Effector memory CD8-positive, alpha-beta T cell (primary cell): ENCODE measurements at regions not wholly inside any gene's neighbourhood (a gene's known extent, or its start where the extent isn't known, plus 50 kb on each side); places are given as distances from the start of the nearest gene placed in this dataset.
"Not testable (repeated sequence)": the region's sequence is repeated elsewhere in the genome, so short reads cannot be mapped to it uniquely, and the experiment has no call there.

ENCODE experiments used
- ATAC-seq: fragments of 150-1000 bp; cut with Tn5 transposase; replicated peaks from 2 replicates; pipeline ENCODE4 v1.10.0; 2021; ENCODE audit warnings: mild to moderate bottlenecking, moderate library complexity
- DNase-seq, 3 experiments: peaks; one replicate each; pipeline ENCODE4 v3.0.0; 2021
- H3K27ac Mint-ChIP-seq, 2 donors: one replicate each; pipeline ENCODE4 v1.8.0; 2022; ENCODE audit warnings: mild to moderate bottlenecking in 2 of 2, mixed read lengths in 2 of 2, moderate library complexity in 2 of 2
- H3K27me3 Mint-ChIP-seq, 2 donors: one replicate each; pipeline ENCODE4 v1.8.0; 2022; ENCODE audit warnings: mixed read lengths in 2 of 2
- H3K36me3 Mint-ChIP-seq: one replicate; pipeline ENCODE4 v1.8.0; 2022; ENCODE audit warnings: mild to moderate bottlenecking, moderate library complexity, mixed read lengths; ENCODE audit not compliant: insufficient read depth
- H3K4me1 Mint-ChIP-seq, 2 donors: one replicate each; pipeline ENCODE4 v1.8.0; 2022; ENCODE audit warnings: low read depth in 2 of 2, mixed read lengths in 2 of 2
- H3K4me3 Mint-ChIP-seq, 2 donors: one replicate each; pipeline ENCODE4 v1.8.0; 2022; ENCODE audit warnings: mild to moderate bottlenecking in 2 of 2, mixed read lengths in 2 of 2, moderate library complexity in 2 of 2
- H3K9me3 Mint-ChIP-seq, 2 donors: one replicate each; pipeline ENCODE4 v1.8.0; 2022; ENCODE audit warnings: mixed read lengths in 2 of 2

- no peaks in the 10 kb centered on the region for H3K9me3 Mint-ChIP-seq
- DNase-seq: no peak
- no peak overlapping the region for H3K27ac Mint-ChIP-seq
- H3K36me3 Mint-ChIP-seq: no peaks in the 10 kb centered on the region
- no peak overlapping the region for H3K4me3 Mint-ChIP-seq
- H3K4me1 Mint-ChIP-seq: no peaks in the 10 kb centered on the region
- no peak for ATAC-seq
- H3K27me3 Mint-ChIP-seq: peaks cover 6 to 20% of the 10 kb centered on the region in 2 donors
These were observed 328.0 kb upstream of the HS6ST1 start for GRCh38 chr2:128646691-128647090.

GRCh38 chr2:128651000-128651399 is 332.3 kb upstream of the HS6ST1 start:
- Mint-ChIP-seq H3K36me3 (no peaks in the 10 kb centered on the region), H3K27ac (no peak overlapping the region), H3K27me3 (peaks cover 13 to 26% of the 10 kb centered on the region in 2 donors), H3K9me3 (no peaks in the 10 kb centered on the region), H3K4me3 (no peak overlapping the region), H3K4me1 (no peaks in the 10 kb centered on the region)
- DNase-seq: no peak
- no peak for ATAC-seq

DNA sequence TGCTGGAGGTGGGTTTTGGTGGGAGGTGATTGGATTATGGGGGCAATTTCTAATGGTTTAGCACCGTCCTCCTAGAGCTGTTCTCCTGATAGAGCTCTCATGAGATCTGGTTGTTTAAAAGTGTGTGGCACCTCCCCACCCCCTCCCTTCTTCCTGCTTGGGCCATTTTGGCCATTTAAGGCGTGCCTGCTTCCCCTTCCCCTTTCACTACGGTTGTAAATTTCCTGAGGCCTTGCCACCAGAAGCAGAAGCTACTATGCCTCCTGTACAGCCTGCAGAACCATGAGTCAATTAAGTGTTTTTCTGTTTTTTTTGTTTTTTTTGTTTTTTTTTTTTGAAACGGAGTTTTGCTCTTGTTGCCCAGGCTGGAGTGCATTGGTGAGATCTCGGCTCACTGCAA is 335.7 kb upstream of the HS6ST1 start:
- Mint-ChIP-seq H3K4me3 (no peak overlapping the region), H3K27me3 (peaks cover 23 to 42% of the 10 kb centered on the region in 2 donors), H3K9me3 (no peaks in the 10 kb centered on the region), H3K36me3 (no peaks in the 10 kb centered on the region), H3K4me1 (no peaks in the 10 kb centered on the region), H3K27ac (peak overlapping the region in 1 of 2 donors; percentile 39)
- ATAC-seq (peak; percentile 33), DNase-seq (no peak)

DNA sequence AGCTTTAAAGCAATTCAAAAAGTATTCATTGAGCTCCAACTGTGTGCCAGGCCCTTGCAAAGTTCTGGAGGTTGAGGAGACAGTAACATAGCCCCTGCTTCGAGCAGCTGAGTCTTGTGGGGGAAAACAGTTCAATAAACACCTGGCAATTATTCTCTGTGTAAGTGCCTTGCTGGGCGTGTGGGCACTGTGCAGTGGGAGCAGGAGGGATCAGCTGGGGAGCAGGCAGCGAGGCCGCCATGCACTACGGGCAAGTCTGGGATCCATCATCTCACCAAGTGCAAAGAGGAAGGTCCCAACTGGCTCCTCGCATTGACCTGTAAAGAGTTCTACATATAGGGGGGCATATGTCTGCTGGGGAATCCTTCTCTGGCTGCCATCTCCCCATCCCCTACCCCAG is 342.2 kb upstream of the HS6ST1 start:
- H3K9me3 Mint-ChIP-seq: no peaks in the 10 kb centered on the region
- peaks cover 47 to 76% of the 10 kb centered on the region in 2 donors for H3K27me3 Mint-ChIP-seq
- no peak for DNase-seq
- no peaks in the 10 kb centered on the region for H3K4me1 Mint-ChIP-seq
- no peak overlapping the region for H3K27ac Mint-ChIP-seq
- H3K4me3 Mint-ChIP-seq: no peak overlapping the region
- no peaks in the 10 kb centered on the region for H3K36me3 Mint-ChIP-seq
- no peak for ATAC-seq

DNA sequence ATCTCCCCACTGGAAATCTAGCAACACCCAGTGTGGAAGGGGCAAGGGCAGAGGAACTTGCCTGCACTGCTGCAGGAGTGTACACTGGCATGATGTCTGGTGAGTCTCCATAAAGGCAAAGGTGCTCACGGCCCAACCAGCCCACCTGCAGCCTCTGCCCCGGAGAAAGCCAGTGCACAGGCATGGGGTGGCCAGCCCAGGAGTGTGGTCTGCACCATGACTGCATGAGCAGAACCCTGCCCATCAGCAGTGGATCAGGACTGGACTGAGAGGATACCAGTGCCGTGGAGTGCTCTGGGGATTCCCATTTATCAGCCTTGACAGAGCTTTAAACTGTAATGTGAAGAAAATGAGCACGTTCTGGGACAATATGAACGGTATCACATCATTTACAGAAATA is 342.6 kb upstream of the HS6ST1 start:
- Mint-ChIP-seq H3K4me3 (no peak overlapping the region), H3K9me3 (no peaks in the 10 kb centered on the region), H3K27me3 (peaks cover 52 to 81% of the 10 kb centered on the region in 2 donors), H3K4me1 (no peaks in the 10 kb centered on the region), H3K36me3 (no peaks in the 10 kb centered on the region), H3K27ac (no peak overlapping the region)
- no peak for ATAC-seq
- DNase-seq: no peak

DNA sequence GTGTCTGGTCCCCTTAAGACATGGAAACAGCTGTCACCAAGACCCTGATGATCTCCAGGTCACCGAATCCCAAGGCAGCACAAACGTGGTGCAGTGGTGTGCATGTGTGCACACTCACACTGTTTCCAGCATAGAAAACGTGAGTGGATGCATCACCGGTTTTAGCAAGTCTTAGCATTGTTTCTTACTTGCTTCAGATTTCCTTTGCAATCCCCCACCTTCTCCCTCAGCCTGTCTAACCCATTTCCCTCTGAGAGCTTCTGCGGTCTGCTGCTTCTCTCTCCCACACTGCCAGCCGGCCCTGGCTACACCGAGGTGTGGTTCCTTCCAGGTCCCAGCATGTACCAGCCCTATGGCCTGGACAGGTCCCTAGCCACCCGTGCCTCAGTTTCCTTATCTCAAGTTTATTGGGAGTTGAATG is 343.4 kb upstream of the HS6ST1 start:
- H3K36me3 Mint-ChIP-seq: no peaks in the 10 kb centered on the region
- H3K27me3 Mint-ChIP-seq: peaks cover 58 to 87% of the 10 kb centered on the region in 2 donors
- H3K4me1 Mint-ChIP-seq: no peaks in the 10 kb centered on the region
- ATAC-seq (no peak), DNase-seq (no peak)
- H3K27ac Mint-ChIP-seq: no peak overlapping the region
- H3K4me3 Mint-ChIP-seq: no peak overlapping the region
- no peaks in the 10 kb centered on the region for H3K9me3 Mint-ChIP-seq

- DNase-seq (no peak), ATAC-seq (no peak)
- H3K27ac Mint-ChIP-seq: no peak overlapping the region
- H3K9me3 Mint-ChIP-seq: no peaks in the 10 kb centered on the region
- peaks cover 57 to 86% of the 10 kb centered on the region in 2 donors for H3K27me3 Mint-ChIP-seq
- no peaks in the 10 kb centered on the region for H3K4me1 Mint-ChIP-seq
- no peaks in the 10 kb centered on the region for H3K36me3 Mint-ChIP-seq
- H3K4me3 Mint-ChIP-seq: no peak overlapping the region
These were observed 344.8 kb upstream of the HS6ST1 start for GRCh38 chr2:128663371-128664050.

DNA sequence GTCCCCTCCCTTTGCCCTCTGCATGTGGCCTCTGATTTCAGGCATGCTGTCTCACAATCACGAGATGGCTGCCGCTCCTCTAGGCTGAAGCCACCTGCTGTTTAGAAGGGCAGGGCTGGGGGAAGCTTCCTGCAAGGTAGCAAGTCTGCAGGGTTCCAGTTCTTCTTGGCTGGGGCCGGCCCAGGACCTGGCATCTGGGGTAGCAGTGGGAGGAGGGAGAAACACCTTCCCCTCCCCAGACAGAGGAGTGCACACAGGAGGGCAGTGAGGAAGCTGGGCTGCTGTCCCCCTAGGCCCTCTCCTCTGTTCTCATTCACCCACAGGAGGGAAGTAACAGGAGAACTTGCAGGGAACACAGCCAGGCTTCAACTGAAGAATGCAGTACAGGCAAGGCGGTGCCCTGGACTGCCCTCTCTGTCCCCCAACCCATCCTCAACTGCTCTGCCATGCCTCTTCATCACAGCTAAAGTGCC is 345.9 kb upstream of the HS6ST1 start:
- Mint-ChIP-seq H3K27ac (no peak overlapping the region), H3K4me3 (no peak overlapping the region), H3K27me3 (peaks cover 57 to 76% of the 10 kb centered on the region in 2 donors), H3K9me3 (no peaks in the 10 kb centered on the region), H3K36me3 (no peaks in the 10 kb centered on the region), H3K4me1 (no peaks in the 10 kb centered on the region)
- no peak for DNase-seq
- ATAC-seq: no peak

DNA sequence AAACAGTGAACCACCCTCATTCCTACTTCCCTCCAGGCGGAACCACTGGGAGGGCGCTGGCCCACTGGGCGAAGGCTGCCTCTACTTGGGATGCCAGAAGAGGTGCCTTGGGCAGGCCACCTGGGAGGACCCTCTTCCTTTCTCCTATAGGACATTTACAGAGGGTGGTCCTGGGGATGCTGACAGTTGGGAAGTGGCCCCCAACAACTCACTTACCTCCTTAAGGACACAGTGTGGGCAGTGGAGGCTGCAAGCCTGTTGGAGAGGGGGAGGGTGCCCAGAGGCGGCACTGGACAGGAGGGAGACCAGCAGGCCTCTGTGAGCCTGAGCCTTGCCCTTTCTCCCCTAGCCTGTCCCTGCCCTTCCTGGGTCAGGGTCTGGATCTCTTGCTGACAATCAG is 346.4 kb upstream of the HS6ST1 start:
- no peaks in the 10 kb centered on the region for H3K4me1 Mint-ChIP-seq
- no peaks in the 10 kb centered on the region for H3K9me3 Mint-ChIP-seq
- H3K27ac Mint-ChIP-seq: no peak overlapping the region
- H3K4me3 Mint-ChIP-seq: no peak overlapping the region
- ATAC-seq: no peak
- DNase-seq: no peak
- H3K36me3 Mint-ChIP-seq: no peaks in the 10 kb centered on the region
- peaks cover 51 to 70% of the 10 kb centered on the region in 2 donors for H3K27me3 Mint-ChIP-seq

GRCh38 chr2:128666596-128666995 is 347.9 kb upstream of the HS6ST1 start:
- Mint-ChIP-seq H3K27me3 (peaks cover 37 to 55% of the 10 kb centered on the region in 2 donors), H3K4me3 (no peak overlapping the region), H3K9me3 (no peaks in the 10 kb centered on the region), H3K36me3 (no peaks in the 10 kb centered on the region), H3K4me1 (no peaks in the 10 kb centered on the region), H3K27ac (no peak overlapping the region)
- no peak for DNase-seq
- ATAC-seq: no peak

GRCh38 chr2:128667391-128667790 is 348.7 kb upstream of the HS6ST1 start:
- ATAC-seq: no peak
- Mint-ChIP-seq H3K36me3 (no peaks in the 10 kb centered on the region), H3K27me3 (peaks cover 37 to 47% of the 10 kb centered on the region in 2 donors), H3K9me3 (no peaks in the 10 kb centered on the region), H3K4me1 (no peaks in the 10 kb centered on the region), H3K4me3 (no peak overlapping the region), H3K27ac (no peak overlapping the region)
- DNase-seq: no peak

DNA sequence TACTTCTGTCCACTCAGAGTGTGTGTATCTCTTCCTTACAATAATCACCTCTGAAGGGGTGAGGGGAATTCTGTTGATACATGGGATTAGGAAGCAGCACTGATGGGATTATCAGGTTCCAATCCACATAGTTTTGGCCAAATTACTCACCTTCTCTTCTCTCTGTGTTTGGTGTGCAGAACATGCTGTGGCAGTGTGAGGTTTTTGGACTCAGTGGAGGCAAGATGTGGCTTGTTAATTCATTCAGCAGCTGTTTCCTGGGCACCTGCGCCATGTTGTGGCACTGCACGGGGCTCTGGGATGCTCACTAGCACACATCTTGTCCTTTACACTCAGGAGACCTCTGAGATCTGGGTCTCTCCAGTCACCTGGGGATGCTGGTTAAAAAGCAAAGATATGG is 350.3 kb upstream of the HS6ST1 start:
- Mint-ChIP-seq H3K27ac (no peak overlapping the region), H3K27me3 (peaks cover 28 to 35% of the 10 kb centered on the region in 2 donors), H3K4me1 (no peaks in the 10 kb centered on the region), H3K9me3 (no peaks in the 10 kb centered on the region), H3K4me3 (no peak overlapping the region), H3K36me3 (no peaks in the 10 kb centered on the region)
- DNase-seq: no peak
- no peak for ATAC-seq

- H3K27ac Mint-ChIP-seq: no peak overlapping the region
- no peaks in the 10 kb centered on the region for H3K9me3 Mint-ChIP-seq
- ATAC-seq (no peak), DNase-seq (no peak)
- H3K36me3 Mint-ChIP-seq: no peaks in the 10 kb centered on the region
- H3K4me1 Mint-ChIP-seq: no peaks in the 10 kb centered on the region
- peaks cover 22 to 28% of the 10 kb centered on the region in 2 donors for H3K27me3 Mint-ChIP-seq
- no peak overlapping the region for H3K4me3 Mint-ChIP-seq
These were observed 351.4 kb upstream of the HS6ST1 start for GRCh38 chr2:128670066-128670465.

- H3K4me1 Mint-ChIP-seq, H3K27ac Mint-ChIP-seq, ATAC-seq, H3K36me3 Mint-ChIP-seq, H3K9me3 Mint-ChIP-seq, H3K4me3 Mint-ChIP-seq, DNase-seq, H3K27me3 Mint-ChIP-seq: not testable (repeated sequence)
These were observed 353.5 kb upstream of the HS6ST1 start for GRCh38 chr2:128671981-128672757.
